ENCODE measurements at regions not wholly inside any gene's neighbourhood (a gene's known extent, or its start where the extent isn't known, plus 50 kb on each side); places are given as distances from the start of the nearest gene placed in this dataset.

GRCh38 chr4:43990551-43990950 lies 458.1 kb downstream of the KCTD8 start:
- TF ChIP-seq ATF3 (IDR thresholded peaks at IDR 0.05; ENCODE audit: borderline replicate concordance, extremely low read depth, low read depth, low read length) (no peak), RAD21 (IDR thresholded peaks at IDR 0.05; ENCODE audit: insufficient read depth, low read depth, low read length) (no peak), CTCF (IDR thresholded peaks at IDR 0.05 in 2 of 3, conservative IDR thresholded peaks at IDR 0.05 in 1 of 3; ENCODE audit: control insufficient read depth in 2 of 3, extremely low read depth in 1 of 3, insufficient read depth in 1 of 3, low read depth in 3 of 3, low read length in 3 of 3) (no peak), RBBP5 (conservative IDR thresholded peaks at IDR 0.05) (no peak), RCOR1 (conservative IDR thresholded peaks at IDR 0.05; ENCODE audit: low read depth, low read length) (no peak), CHD2 (IDR thresholded peaks at IDR 0.05; ENCODE audit: borderline replicate concordance, low read depth, low read length) (no peak), DPF2 (IDR thresholded peaks at IDR 0.05) (no peak), IRF4 (IDR thresholded peaks at IDR 0.05; ENCODE audit: low read depth, low read length) (no peak), ZNF217 (IDR thresholded peaks at IDR 0.05) (no peak), RFX5 (IDR thresholded peaks at IDR 0.05; ENCODE audit: low read depth, low read length) (no peak), CHD1 (IDR thresholded peaks at IDR 0.05; ENCODE audit: low read depth, low read length) (no peak), FOS (IDR thresholded peaks at IDR 0.05; ENCODE audit: borderline replicate concordance, extremely low read depth, insufficient read length) (no peak)

Data from GM12878 (cell line).